ENCODE measurements at regions not wholly inside any gene's neighbourhood (a gene's known extent, or its start where the extent isn't known, plus 50 kb on each side); places are given as distances from the start of the nearest gene placed in this dataset.

- Histone ChIP-seq H3K4me1 (ENCODE audit: control insufficient read depth, extremely low read depth, insufficient read depth, low read length) (no peaks in the 10 kb centered on the region), H3K27me3 (ENCODE audit: control insufficient read depth, insufficient read depth, low read length) (no peaks in the 10 kb centered on the region), H3K9me3 (ENCODE audit: control insufficient read depth, insufficient read depth, low read depth, low read length) (no peaks in the 10 kb centered on the region), H3K79me2 (ENCODE audit: control insufficient read depth, insufficient read depth, low read length) (peaks cover 2% of the 10 kb centered on the region), H3K4me3 (replicated peaks in 1 of 4; ENCODE audit: control extremely low read depth in 1 of 4, insufficient read depth in 1 of 4, low read depth in 3 of 4, low read length in 4 of 4) (no peak overlapping the region), H4K20me1 (ENCODE audit: control insufficient read depth, extremely low read depth, insufficient read depth, low read length) (no peaks in the 10 kb centered on the region), H3K27ac (ENCODE audit: insufficient read depth, low read length) (no peak overlapping the region), H3K36me3 (ENCODE audit: control insufficient read depth, insufficient read depth, low read length) (peaks cover 7% of the 10 kb centered on the region), H2AFZ (ENCODE audit: low read length) (no peak overlapping the region), H3K4me2 (ENCODE audit: extremely low read depth, insufficient read depth, low read length) (no peak overlapping the region), H3K9ac (ENCODE audit: insufficient read depth, low read length) (no peak overlapping the region)
- no peak for DNase-seq (ENCODE audit: low read depth in 2 of 2)
- TF ChIP-seq EZH2 (IDR thresholded peaks at IDR 0.05; ENCODE audit: low read length, missing control alignments): no peak
- no peak for TF ChIP-seq CTCF (conservative IDR thresholded peaks at IDR 0.05 in 1 of 2, IDR thresholded peaks at IDR 0.05 in 1 of 2; ENCODE audit: low read depth in 1 of 2, low read length in 2 of 2)
These were observed 76.7 kb downstream of the NCOR2 start for GRCh38 chr12:124490584-124491305.

GRCh38 chr12:124489915-124490583, 77.4 kb downstream of the NCOR2 start:
- Histone ChIP-seq H4K20me1 (ENCODE audit: control insufficient read depth, extremely low read depth, insufficient read depth, low read length) (no peaks in the 10 kb centered on the region), H3K4me1 (ENCODE audit: control insufficient read depth, extremely low read depth, insufficient read depth, low read length) (no peaks in the 10 kb centered on the region), H3K4me3 (replicated peaks in 1 of 4; ENCODE audit: control extremely low read depth in 1 of 4, insufficient read depth in 1 of 4, low read depth in 3 of 4, low read length in 4 of 4) (no peak overlapping the region), H3K36me3 (ENCODE audit: control insufficient read depth, insufficient read depth, low read length) (peaks cover 9% of the 10 kb centered on the region), H3K4me2 (ENCODE audit: extremely low read depth, insufficient read depth, low read length) (no peak overlapping the region), H3K27ac (ENCODE audit: insufficient read depth, low read length) (no peak overlapping the region), H2AFZ (ENCODE audit: low read length) (no peak overlapping the region), H3K9me3 (ENCODE audit: control insufficient read depth, insufficient read depth, low read depth, low read length) (no peaks in the 10 kb centered on the region), H3K9ac (ENCODE audit: insufficient read depth, low read length) (no peak overlapping the region), H3K79me2 (ENCODE audit: control insufficient read depth, insufficient read depth, low read length) (no peaks in the 10 kb centered on the region), H3K27me3 (ENCODE audit: control insufficient read depth, insufficient read depth, low read length) (no peaks in the 10 kb centered on the region)
- DNase-seq (ENCODE audit: low read depth in 2 of 2): no peak
- no peak for TF ChIP-seq CTCF (conservative IDR thresholded peaks at IDR 0.05 in 1 of 2, IDR thresholded peaks at IDR 0.05 in 1 of 2; ENCODE audit: low read depth in 1 of 2, low read length in 2 of 2)
- TF ChIP-seq EZH2 (IDR thresholded peaks at IDR 0.05; ENCODE audit: low read length, missing control alignments): no peak

- Histone ChIP-seq H3K4me3 (replicated peaks in 1 of 4; ENCODE audit: control extremely low read depth in 1 of 4, insufficient read depth in 1 of 4, low read depth in 3 of 4, low read length in 4 of 4) (no peak overlapping the region), H3K27me3 (ENCODE audit: control insufficient read depth, insufficient read depth, low read length) (no peaks in the 10 kb centered on the region), H3K4me1 (ENCODE audit: control insufficient read depth, extremely low read depth, insufficient read depth, low read length) (no peaks in the 10 kb centered on the region), H3K36me3 (ENCODE audit: control insufficient read depth, insufficient read depth, low read length) (peaks cover 5% of the 10 kb centered on the region), H3K79me2 (ENCODE audit: control insufficient read depth, insufficient read depth, low read length) (no peaks in the 10 kb centered on the region), H3K27ac (ENCODE audit: insufficient read depth, low read length) (no peak overlapping the region), H2AFZ (ENCODE audit: low read length) (no peak overlapping the region), H3K9ac (ENCODE audit: insufficient read depth, low read length) (no peak overlapping the region), H4K20me1 (ENCODE audit: control insufficient read depth, extremely low read depth, insufficient read depth, low read length) (no peaks in the 10 kb centered on the region), H3K4me2 (ENCODE audit: extremely low read depth, insufficient read depth, low read length) (no peak overlapping the region), H3K9me3 (ENCODE audit: control insufficient read depth, insufficient read depth, low read depth, low read length) (no peaks in the 10 kb centered on the region)
- no peak for TF ChIP-seq EZH2 (IDR thresholded peaks at IDR 0.05; ENCODE audit: low read length, missing control alignments)
- TF ChIP-seq CTCF (conservative IDR thresholded peaks at IDR 0.05 in 1 of 2, IDR thresholded peaks at IDR 0.05 in 1 of 2; ENCODE audit: low read depth in 1 of 2, low read length in 2 of 2): no peak
- no peak for DNase-seq (ENCODE audit: low read depth in 2 of 2)
These were observed 78.2 kb downstream of the NCOR2 start for GRCh38 chr12:124489220-124489619.

All from fibroblast of lung (primary cell).